Glutamatergic neuron (in vitro differentiated cells): ENCODE measurements at regions not wholly inside any gene's neighbourhood (a gene's known extent, or its start where the extent isn't known, plus 50 kb on each side); places are given as distances from the start of the nearest gene placed in this dataset.

Source experiments
- DNase-seq: peaks from one replicate; pipeline ENCODE4 v3.0.0; 2022
- H3K27ac Mint-ChIP-seq: one replicate; pipeline ENCODE4 v1.8.0; 2020; ENCODE audit warnings: mild to moderate bottlenecking, mixed read lengths, inconsistent platforms; ENCODE audit not compliant: unreplicated experiment
- H3K27me3 Mint-ChIP-seq: one replicate; pipeline ENCODE4 v1.8.0; 2020; ENCODE audit warnings: mild to moderate bottlenecking, moderate library complexity, mixed read lengths, inconsistent platforms; ENCODE audit not compliant: unreplicated experiment
- H3K36me3 Mint-ChIP-seq: one replicate; pipeline ENCODE4 v1.8.0; 2020; ENCODE audit warnings: mild to moderate bottlenecking, mixed read lengths, inconsistent platforms; ENCODE audit not compliant: unreplicated experiment
- H3K4me1 Mint-ChIP-seq: one replicate; pipeline ENCODE4 v1.8.0; 2020; ENCODE audit warnings: mild to moderate bottlenecking, low read depth, mixed read lengths, inconsistent platforms; ENCODE audit not compliant: unreplicated experiment
- H3K4me3 Mint-ChIP-seq: one replicate; pipeline ENCODE4 v1.8.0; 2020; ENCODE audit warnings: mild to moderate bottlenecking, mixed read lengths, inconsistent platforms; ENCODE audit not compliant: unreplicated experiment
- H3K9me3 Mint-ChIP-seq: one replicate; pipeline ENCODE4 v1.8.0; 2020; ENCODE audit warnings: mild to moderate bottlenecking, moderate library complexity, mixed read lengths, inconsistent platforms; ENCODE audit not compliant: unreplicated experiment
- CTCF ChIP-seq: fragments of 200-600 bp; sonication (generic); IDR thresholded peaks from one replicate; pipeline ENCODE4 v1.5.0; 2021; ENCODE audit not compliant: partially characterized antibody, unreplicated experiment

- H3K27ac Mint-ChIP-seq, result no peak overlapping the region
- TF ChIP-seq CTCF, result no peak
- H3K4me3 Mint-ChIP-seq, result no peak overlapping the region
- H3K27me3 Mint-ChIP-seq, result no peaks in the 10 kb centered on the region
- H3K9me3 Mint-ChIP-seq, result no peaks in the 10 kb centered on the region
- no peak for DNase-seq
- peaks cover 3% of the 10 kb centered on the region for H3K4me1 Mint-ChIP-seq
- H3K36me3 Mint-ChIP-seq, result peaks cover 5% of the 10 kb centered on the region
Observed at GRCh38 chr18:24785019-24785418, 324.6 kb downstream of the HRH4 start.

- Mint-ChIP-seq H3K9me3 (no peaks in the 10 kb centered on the region), H3K4me1 (peaks cover 5% of the 10 kb centered on the region), H3K27ac (no peak overlapping the region), H3K27me3 (no peaks in the 10 kb centered on the region), H3K4me3 (no peak overlapping the region), H3K36me3 (peaks cover 5% of the 10 kb centered on the region)
- DNase-seq, result no peak
- no peak for TF ChIP-seq CTCF
Observed at GRCh38 chr18:24786027-24786426, 325.6 kb downstream of the HRH4 start.

GRCh38 chr18:24790347-24790746 is 329.9 kb downstream of the HRH4 start:
- Mint-ChIP-seq H3K27me3 (no peaks in the 10 kb centered on the region), H3K9me3 (peaks cover 3% of the 10 kb centered on the region), H3K36me3 (peaks cover 5% of the 10 kb centered on the region), H3K27ac (no peak overlapping the region), H3K4me3 (no peak overlapping the region), H3K4me1 (peaks cover 15% of the 10 kb centered on the region)
- TF ChIP-seq CTCF, result no peak
- no peak for DNase-seq

- Mint-ChIP-seq H3K4me3 (peak overlapping the region; percentile 65), H3K36me3 (peaks cover 5% of the 10 kb centered on the region), H3K27ac (peak overlapping the region; percentile 94), H3K4me1 (peaks cover 15% of the 10 kb centered on the region), H3K9me3 (peaks cover 3% of the 10 kb centered on the region), H3K27me3 (no peaks in the 10 kb centered on the region)
- DNase-seq, result no peak
- TF ChIP-seq CTCF, result no peak
Observed at GRCh38 chr18:24791751-24792545, 331.5 kb downstream of the HRH4 start.

GRCh38 chr18:24793742-24794141 is 333.3 kb downstream of the HRH4 start:
- no peak overlapping the region for H3K27ac Mint-ChIP-seq
- H3K27me3 Mint-ChIP-seq, result no peaks in the 10 kb centered on the region
- H3K4me3 Mint-ChIP-seq, result no peak overlapping the region
- peaks cover 15% of the 10 kb centered on the region for H3K4me1 Mint-ChIP-seq
- no peak for TF ChIP-seq CTCF
- peaks cover 3% of the 10 kb centered on the region for H3K9me3 Mint-ChIP-seq
- peaks cover 2% of the 10 kb centered on the region for H3K36me3 Mint-ChIP-seq
- no peak for DNase-seq
